ENCODE measurements at regions not wholly inside any gene's neighbourhood (a gene's known extent, or its start where the extent isn't known, plus 50 kb on each side); places are given as distances from the start of the nearest gene placed in this dataset.

GRCh38 chr1:58928514-58928913 lies 144.7 kb upstream of the JUN start:
- intact Hi-C loops (cut with micrococcal nuclease) = loop anchor here (10.0 kb wide), 1 partner anchor 766 kb away; no protein-coding TSS in a partner anchor
- H3K27ac Mint-ChIP-seq (ENCODE audit: low read depth, unreplicated experiment) = peak overlapping the region; percentile 79
- H3K9me3 Mint-ChIP-seq (ENCODE audit: unreplicated experiment) = no peaks in the 10 kb centered on the region
- ChIA-PET CTCF (interaction anchor here (0.6 to 1.4 kb wide), 5 partner anchors 8 to 185 kb away, joined by 3 to 5 read pairs (median 4); no protein-coding TSS in a partner anchor), POLR2A (interaction anchor here (0.6 to 2.6 kb wide), 11 partner anchors 9 to 155 kb away, joined by 3 to 9 read pairs (median 4); partner anchors contain the start of gene JUN)
- H3K4me3 Mint-ChIP-seq (ENCODE audit: unreplicated experiment) = no peak overlapping the region
- DNase-seq (ENCODE audit: unreplicated experiment) = no peak
- TF ChIP-seq, protein P1, sequence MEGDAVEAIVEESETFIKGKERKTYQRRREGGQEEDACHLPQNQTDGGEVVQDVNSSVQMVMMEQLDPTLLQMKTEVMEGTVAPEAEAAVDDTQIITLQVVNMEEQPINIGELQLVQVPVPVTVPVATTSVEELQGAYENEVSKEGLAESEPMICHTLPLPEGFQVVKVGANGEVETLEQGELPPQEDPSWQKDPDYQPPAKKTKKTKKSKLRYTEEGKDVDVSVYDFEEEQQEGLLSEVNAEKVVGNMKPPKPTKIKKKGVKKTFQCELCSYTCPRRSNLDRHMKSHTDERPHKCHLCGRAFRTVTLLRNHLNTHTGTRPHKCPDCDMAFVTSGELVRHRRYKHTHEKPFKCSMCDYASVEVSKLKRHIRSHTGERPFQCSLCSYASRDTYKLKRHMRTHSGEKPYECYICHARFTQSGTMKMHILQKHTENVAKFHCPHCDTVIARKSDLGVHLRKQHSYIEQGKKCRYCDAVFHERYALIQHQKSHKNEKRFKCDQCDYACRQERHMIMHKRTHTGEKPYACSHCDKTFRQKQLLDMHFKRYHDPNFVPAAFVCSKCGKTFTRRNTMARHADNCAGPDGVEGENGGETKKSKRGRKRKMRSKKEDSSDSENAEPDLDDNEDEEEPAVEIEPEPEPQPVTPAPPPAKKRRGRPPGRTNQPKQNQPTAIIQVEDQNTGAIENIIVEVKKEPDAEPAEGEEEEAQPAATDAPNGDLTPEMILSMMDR (IDR thresholded peaks at IDR 0.05; ENCODE audit: unreplicated experiment) = no peak
- H3K27me3 Mint-ChIP-seq (ENCODE audit: insufficient read depth, unreplicated experiment) = no peaks in the 10 kb centered on the region
- H3K36me3 Mint-ChIP-seq (ENCODE audit: insufficient read depth, unreplicated experiment) = no peaks in the 10 kb centered on the region
- BruUV-seq (replicated peaks) = no TSS peak
- peaks cover 79% of the 10 kb centered on the region for H3K4me1 Mint-ChIP-seq (ENCODE audit: insufficient read depth, unreplicated experiment)

GRCh38 chr1:58929671-58930325 lies 146.0 kb upstream of the JUN start:
- H3K36me3 Mint-ChIP-seq (ENCODE audit: insufficient read depth, unreplicated experiment) = no peaks in the 10 kb centered on the region
- POLR2A ChIA-PET = interaction anchor here (1.1 to 4.9 kb wide), 8 partner anchors 8 to 354 kb away, joined by 3 to 41 read pairs (median 4); partner anchors contain the start of gene JUN
- H3K9me3 Mint-ChIP-seq (ENCODE audit: unreplicated experiment) = no peaks in the 10 kb centered on the region
- H3K27me3 Mint-ChIP-seq (ENCODE audit: insufficient read depth, unreplicated experiment) = no peaks in the 10 kb centered on the region
- CTCF ChIA-PET = interaction anchor here (0.6 kb wide), 2 partner anchors 20 to 824 kb away, joined by 3 to 5 read pairs; no protein-coding TSS in a partner anchor
- TF ChIP-seq, protein P1 (IDR thresholded peaks at IDR 0.05; ENCODE audit: unreplicated experiment) = no peak
- DNase-seq (ENCODE audit: unreplicated experiment) = peak; percentile 62
- peak overlapping the region; percentile 41 for H3K4me3 Mint-ChIP-seq (ENCODE audit: unreplicated experiment)
- intact Hi-C loops (cut with micrococcal nuclease) = loop anchor here (5.0 to 10.0 kb wide), 3 partner anchors 145 to 765 kb away; no protein-coding TSS in a partner anchor
- BruUV-seq (replicated peaks) = no TSS peak
- H3K27ac Mint-ChIP-seq (ENCODE audit: low read depth, unreplicated experiment) = peak overlapping the region; percentile 79
- peaks cover 76% of the 10 kb centered on the region for H3K4me1 Mint-ChIP-seq (ENCODE audit: insufficient read depth, unreplicated experiment)

- Mint-ChIP-seq H3K27me3 (ENCODE audit: insufficient read depth, unreplicated experiment) (no peaks in the 10 kb centered on the region), H3K4me3 (ENCODE audit: unreplicated experiment) (no peak overlapping the region), H3K36me3 (ENCODE audit: insufficient read depth, unreplicated experiment) (no peaks in the 10 kb centered on the region), H3K9me3 (ENCODE audit: unreplicated experiment) (no peaks in the 10 kb centered on the region), H3K4me1 (ENCODE audit: insufficient read depth, unreplicated experiment) (peaks cover 74% of the 10 kb centered on the region), H3K27ac (ENCODE audit: low read depth, unreplicated experiment) (peak overlapping the region; percentile 86)
- intact Hi-C loops (cut with micrococcal nuclease) = loop anchor here (5.0 to 10.0 kb wide), 2 partner anchors 144 to 221 kb away; no protein-coding TSS in a partner anchor
- no peak for DNase-seq (ENCODE audit: unreplicated experiment)
- BruUV-seq (replicated peaks) = no TSS peak
- ChIA-PET POLR2A (interaction anchor here (0.7 to 4.9 kb wide), 6 partner anchors 9 to 828 kb away, joined by 3 to 41 read pairs (median 8); partner anchors contain the start of gene JUN), CTCF (interaction anchor here (0.8 to 1.6 kb wide), 3 partner anchors 37 to 827 kb away, joined by 3 to 4 read pairs (median 4); no protein-coding TSS in a partner anchor)
- TF ChIP-seq, protein P1 (IDR thresholded peaks at IDR 0.05; ENCODE audit: unreplicated experiment) = no peak
These were observed 147.2 kb upstream of the JUN start for GRCh38 chr1:58931024-58931423.

GRCh38 chr1:58931756-58932155 lies 147.9 kb upstream of the JUN start:
- TF ChIP-seq, protein P1 (IDR thresholded peaks at IDR 0.05; ENCODE audit: unreplicated experiment) = no peak
- Mint-ChIP-seq H3K4me1 (ENCODE audit: insufficient read depth, unreplicated experiment) (peaks cover 68% of the 10 kb centered on the region), H3K27ac (ENCODE audit: low read depth, unreplicated experiment) (peak overlapping the region; percentile 86), H3K4me3 (ENCODE audit: unreplicated experiment) (peak overlapping the region; percentile 1), H3K27me3 (ENCODE audit: insufficient read depth, unreplicated experiment) (no peaks in the 10 kb centered on the region), H3K9me3 (ENCODE audit: unreplicated experiment) (no peaks in the 10 kb centered on the region), H3K36me3 (ENCODE audit: insufficient read depth, unreplicated experiment) (no peaks in the 10 kb centered on the region)
- BruUV-seq (replicated peaks) = no TSS peak
- ChIA-PET POLR2A (interaction anchor here (0.5 to 4.9 kb wide), 26 partner anchors 8 to 840 kb away, joined by 3 to 41 read pairs (median 4); partner anchors contain the start of gene JUN), CTCF (interaction anchor here (0.7 to 1.8 kb wide), 8 partner anchors 8 to 768 kb away, joined by 3 to 5 read pairs (median 4); no protein-coding TSS in a partner anchor)
- DNase-seq (ENCODE audit: unreplicated experiment) = peak; percentile 72
- intact Hi-C loops (cut with micrococcal nuclease) = loop anchor here (2.0 to 10.0 kb wide), 6 partner anchors 49 to 221 kb away; partner anchors contain the start of gene JUN
